Kidney (tissue), 13 donors: ENCODE measurements at regions not wholly inside any gene's neighbourhood (a gene's known extent, or its start where the extent isn't known, plus 50 kb on each side); places are given as distances from the start of the nearest gene placed in this dataset.
A peak's percentile ranks its signal among the peaks of the same experiment; 100 is the strongest.

Source experiments
- DNase-seq, 5 donors: peaks; one replicate each; pipeline ENCODE4 v3.0.0-alpha.2; 2013 to 2020
- FAIRE-seq: peaks from 2 replicates; lab custom pipeline; 2012; peaks lifted over from hg19 to GRCh38; lab: Jason Lieb, UNC
- H3K27ac ChIP-seq, 2 donors: one replicate each; pipeline ENCODE4 v1.7.0; 2013; ENCODE audit warnings: low read depth in 2 of 2, low read length in 2 of 2, inconsistent platforms in 1 of 2
- H3K27me3 ChIP-seq: one replicate; pipeline ENCODE4 v1.7.1; 2013; ENCODE audit warnings: low read length, inconsistent platforms; ENCODE audit not compliant: control insufficient read depth, insufficient read depth
- H3K36me3 ChIP-seq, 3 donors: one replicate each; pipeline versions ENCODE4 v1.7.0 to v1.7.1; 2013; ENCODE audit warnings: low read length in 3 of 3, control low read depth in 1 of 3, inconsistent platforms in 1 of 3; ENCODE audit not compliant: insufficient read depth in 3 of 3, control insufficient read depth in 2 of 3
- H3K4me1 ChIP-seq, 3 donors: one replicate each; pipeline versions ENCODE4 v1.7.0 to v1.7.1; 2013; ENCODE audit warnings: low read length in 3 of 3, inconsistent platforms in 1 of 3, low read depth in 1 of 3; ENCODE audit not compliant: control insufficient read depth in 2 of 3, insufficient read depth in 2 of 3
- H3K4me3 ChIP-seq, 3 donors: one replicate each; pipeline versions ENCODE4 v1.7.0 to v1.8.1; 2013; ENCODE audit warnings: low read length in 3 of 3, control low read depth in 1 of 3, inconsistent platforms in 1 of 3
- H3K9ac ChIP-seq, 3 donors: one replicate each; pipeline versions ENCODE4 v1.7.0 to v1.7.1; 2013; ENCODE audit warnings: low read length in 3 of 3, control low read depth in 1 of 3, inconsistent platforms in 1 of 3
- H3K9me3 ChIP-seq, 3 donors: one replicate each; pipeline versions ENCODE4 v1.7.0 to v1.7.1; 2013; ENCODE audit warnings: low read length in 3 of 3, control low read depth in 1 of 3, inconsistent platforms in 1 of 3; ENCODE audit not compliant: control insufficient read depth in 2 of 3, insufficient read depth in 1 of 3
- CTCF ChIP-seq: IDR thresholded peaks from 3 replicates; pipeline ENCODE4 v1.5.1; 2012; ENCODE audit warnings: mild to moderate bottlenecking, moderate library complexity, borderline replicate concordance; ENCODE audit not compliant: insufficient read depth; ENCODE audit errors: extremely low read depth
- intact Hi-C: fragments of 100-400 bp; cut with DNase I; formaldehyde crosslinking; loops from one replicate; pipeline ENCODE4 v1.11.1; 2022
- donor health status: control.
- donor health status: control.
- donor health status: control.
- donor health status: control.
- donor health status: control.
- donor health status: DM: yes; HTN: yes; CAD: no.
- donor health status: Normal renal cell carcinoma (clear cell type).

- Histone ChIP-seq H3K27me3 (no peaks in the 10 kb centered on the region), H3K27ac (no peak overlapping the region), H3K36me3 (no peaks in the 10 kb centered on the region), H3K9me3 (no peaks in the 10 kb centered on the region), H3K4me3 (no peak overlapping the region), H3K4me1 (no peaks in the 10 kb centered on the region), H3K9ac (no peak overlapping the region)
- FAIRE-seq (no peak), DNase-seq (no peak)
- TF ChIP-seq CTCF = no peak
- intact Hi-C loops = no loop called here
Measured at GRCh38 chr5:56574778-56575177, 240.6 kb upstream of the MAP3K1 start.

- no peak overlapping the region for H3K27ac ChIP-seq
- no peak overlapping the region for H3K4me3 ChIP-seq
- DNase-seq (peak in 2 of 5 donors; percentile 45 to 69), FAIRE-seq (no peak)
- no peak overlapping the region for H3K9ac ChIP-seq
- intact Hi-C loops = no loop called here
- no peaks in the 10 kb centered on the region for H3K36me3 ChIP-seq
- no peaks in the 10 kb centered on the region for H3K9me3 ChIP-seq
- TF ChIP-seq CTCF = no peak
- peaks cover 0 to 4% (median 0%) of the 10 kb centered on the region in 3 donors for H3K4me1 ChIP-seq
- H3K27me3 ChIP-seq = no peaks in the 10 kb centered on the region
Measured at GRCh38 chr5:56569566-56569965, 245.8 kb upstream of the MAP3K1 start.

GRCh38 chr5:56569076-56569475 is 246.3 kb upstream of the MAP3K1 start:
- peaks cover 0 to 4% (median 0%) of the 10 kb centered on the region in 3 donors for H3K4me1 ChIP-seq
- no peak for TF ChIP-seq CTCF
- H3K36me3 ChIP-seq = no peaks in the 10 kb centered on the region
- no peak overlapping the region for H3K4me3 ChIP-seq
- H3K9ac ChIP-seq = no peak overlapping the region
- H3K27ac ChIP-seq = no peak overlapping the region
- no peaks in the 10 kb centered on the region for H3K9me3 ChIP-seq
- peak in 2 of 5 donors; percentile 43 to 47 for DNase-seq
- intact Hi-C loops = no loop called here
- H3K27me3 ChIP-seq = no peaks in the 10 kb centered on the region
- peak; percentile 11 for FAIRE-seq

- Histone ChIP-seq H3K27me3 (no peaks in the 10 kb centered on the region), H3K4me1 (peaks cover 0 to 4% (median 0%) of the 10 kb centered on the region in 3 donors), H3K9ac (no peak overlapping the region), H3K27ac (no peak overlapping the region), H3K4me3 (no peak overlapping the region), H3K36me3 (no peaks in the 10 kb centered on the region), H3K9me3 (no peaks in the 10 kb centered on the region)
- intact Hi-C loops = no loop called here
- no peak for DNase-seq
- no peak for FAIRE-seq
- no peak for TF ChIP-seq CTCF
Measured at GRCh38 chr5:56567278-56567677, 248.1 kb upstream of the MAP3K1 start.
